ENCODE measurements at regions not wholly inside any gene's neighbourhood (a gene's known extent, or its start where the extent isn't known, plus 50 kb on each side); places are given as distances from the start of the nearest gene placed in this dataset.

- Histone ChIP-seq H3K27ac (ENCODE audit: low read depth, low read length) (no peak overlapping the region), H3K4me1 (ENCODE audit: control insufficient read depth, low read length) (no peaks in the 10 kb centered on the region), H3K27me3 (ENCODE audit: control insufficient read depth, low read length) (no peaks in the 10 kb centered on the region), H4K20me1 (ENCODE audit: control insufficient read depth, insufficient read depth, low read depth, low read length) (no peaks in the 10 kb centered on the region), H3K4me2 (ENCODE audit: low read length) (no peak overlapping the region), H3K79me2 (ENCODE audit: control insufficient read depth, low read length) (no peaks in the 10 kb centered on the region), H3F3A (ENCODE audit: control insufficient read depth, insufficient read depth) (no peaks in the 10 kb centered on the region), H3K36me3 (ENCODE audit: control insufficient read depth, low read length) (no peaks in the 10 kb centered on the region), H3K9me3 (ENCODE audit: control insufficient read depth, insufficient read depth, low read length) (no peaks in the 10 kb centered on the region), H3K9me2 (replicated peaks; ENCODE audit: control insufficient read depth, low read length) (no peaks in the 10 kb centered on the region), H3K4me3 (ENCODE audit: low read length) (no peak overlapping the region)
- TF ChIP-seq CTCF (IDR thresholded peaks at IDR 0.05; ENCODE audit: low read depth, low read length, poor library complexity, severe bottlenecking) (no peak), EZH2phosphoT487 (IDR thresholded peaks at IDR 0.05; ENCODE audit: borderline replicate concordance, low read length) (no peak)
These were observed 213.7 kb upstream of the MGMT start for GRCh38 chr10:129253161-129253864.

GRCh38 chr10:129253865-129254179, 213.2 kb upstream of the MGMT start:
- Histone ChIP-seq H3K79me2 (ENCODE audit: control insufficient read depth, low read length) (no peaks in the 10 kb centered on the region), H3K4me2 (ENCODE audit: low read length) (no peak overlapping the region), H3K36me3 (ENCODE audit: control insufficient read depth, low read length) (no peaks in the 10 kb centered on the region), H3K9me2 (replicated peaks; ENCODE audit: control insufficient read depth, low read length) (no peaks in the 10 kb centered on the region), H3K4me1 (ENCODE audit: control insufficient read depth, low read length) (no peaks in the 10 kb centered on the region), H3K27ac (ENCODE audit: low read depth, low read length) (no peak overlapping the region), H3F3A (ENCODE audit: control insufficient read depth, insufficient read depth) (no peaks in the 10 kb centered on the region), H3K9me3 (ENCODE audit: control insufficient read depth, insufficient read depth, low read length) (no peaks in the 10 kb centered on the region), H3K27me3 (ENCODE audit: control insufficient read depth, low read length) (no peaks in the 10 kb centered on the region), H4K20me1 (ENCODE audit: control insufficient read depth, insufficient read depth, low read depth, low read length) (no peaks in the 10 kb centered on the region), H3K4me3 (ENCODE audit: low read length) (no peak overlapping the region)
- TF ChIP-seq CTCF (IDR thresholded peaks at IDR 0.05; ENCODE audit: low read depth, low read length, poor library complexity, severe bottlenecking), result no peak
- no peak for TF ChIP-seq EZH2phosphoT487 (IDR thresholded peaks at IDR 0.05; ENCODE audit: borderline replicate concordance, low read length)

GRCh38 chr10:129258283-129258923, 208.6 kb upstream of the MGMT start:
- Histone ChIP-seq H3K9me2 (replicated peaks; ENCODE audit: control insufficient read depth, low read length) (no peaks in the 10 kb centered on the region), H4K20me1 (ENCODE audit: control insufficient read depth, insufficient read depth, low read depth, low read length) (no peaks in the 10 kb centered on the region), H3K79me2 (ENCODE audit: control insufficient read depth, low read length) (no peaks in the 10 kb centered on the region), H3K27ac (ENCODE audit: low read depth, low read length) (no peak overlapping the region), H3F3A (ENCODE audit: control insufficient read depth, insufficient read depth) (no peaks in the 10 kb centered on the region), H3K4me1 (ENCODE audit: control insufficient read depth, low read length) (no peaks in the 10 kb centered on the region), H3K4me3 (ENCODE audit: low read length) (no peak overlapping the region), H3K9me3 (ENCODE audit: control insufficient read depth, insufficient read depth, low read length) (no peaks in the 10 kb centered on the region), H3K4me2 (ENCODE audit: low read length) (no peak overlapping the region), H3K27me3 (ENCODE audit: control insufficient read depth, low read length) (no peaks in the 10 kb centered on the region), H3K36me3 (ENCODE audit: control insufficient read depth, low read length) (no peaks in the 10 kb centered on the region)
- TF ChIP-seq EZH2phosphoT487 (IDR thresholded peaks at IDR 0.05; ENCODE audit: borderline replicate concordance, low read length), result no peak
- TF ChIP-seq CTCF (IDR thresholded peaks at IDR 0.05; ENCODE audit: low read depth, low read length, poor library complexity, severe bottlenecking), result no peak

Data from DOHH2 (cell line).